ENCODE measurements at regions not wholly inside any gene's neighbourhood (a gene's known extent, or its start where the extent isn't known, plus 50 kb on each side); places are given as distances from the start of the nearest gene placed in this dataset.

GRCh38 chr1:192940658-192941057 lies 118.5 kb downstream of the UCHL5 start:
- Histone ChIP-seq H3K4me1 (replicated peaks in 1 of 2; ENCODE audit: control insufficient read depth in 2 of 2, insufficient read depth in 2 of 2, low read length in 2 of 2) (no peaks in the 10 kb centered on the region), H3K9me1 (ENCODE audit: control insufficient read depth, insufficient read depth, low read length) (no peaks in the 10 kb centered on the region), H3K4me3 (no peak overlapping the region), H2AFZ (ENCODE audit: low read depth, low read length) (no peak overlapping the region), H3K4me2 (ENCODE audit: insufficient read depth, low read length) (no peak overlapping the region), H3K36me3 (ENCODE audit: control insufficient read depth, insufficient read depth, low read length) (no peaks in the 10 kb centered on the region), H3K9ac (ENCODE audit: insufficient read depth in 1 of 2, low read depth in 2 of 2, low read length in 2 of 2) (no peak overlapping the region), H3K27me3 (ENCODE audit: control insufficient read depth in 2 of 2, insufficient read depth in 2 of 2, low read length in 2 of 2) (no peaks in the 10 kb centered on the region), H3K9me3 (replicated peaks; ENCODE audit: control insufficient read depth, insufficient read depth, low read depth, low read length) (no peaks in the 10 kb centered on the region), H4K20me1 (replicated peaks; ENCODE audit: control insufficient read depth, insufficient read depth, low read length) (no peaks in the 10 kb centered on the region), H3K79me2 (ENCODE audit: control insufficient read depth, insufficient read depth, low read length) (no peaks in the 10 kb centered on the region), H3K27ac (ENCODE audit: extremely low read depth, low read depth, low read length) (no peak overlapping the region)
- intact Hi-C loops (cut with micrococcal nuclease) (no loop called here), in situ Hi-C loops (cut with MboI) (no loop called here)
- no peak for ATAC-seq
- POLR2A ChIA-PET: no interaction called here
- no peak for FAIRE-seq
- DNase-seq (ENCODE audit: extremely low read depth in 1 of 4, low spot score in 3 of 4): no peak
- no TSS peak for BruUV-seq (replicated peaks)
- CTCF ChIA-PET (ENCODE audit: low intra/inter-chr PET ratio): no interaction called here
- TF ChIP-seq ZNF347 (CRISPR knock-in tag; IDR thresholded peaks at IDR 0.05; ENCODE audit: low read depth): no peak
- no peak for TF ChIP-seq KLF6 (CRISPR knock-in tag; IDR thresholded peaks at IDR 0.05; ENCODE audit: borderline replicate concordance)
- no peak for TF ChIP-seq ZNF707 (CRISPR knock-in tag; conservative IDR thresholded peaks at IDR 0.05)
- TF ChIP-seq SMAD2 (IDR thresholded peaks at IDR 0.05; ENCODE audit: low read depth, low read length): no peak
- no peak for TF ChIP-seq HNRNPUL1 (IDR thresholded peaks at IDR 0.05; ENCODE audit: low read length)
- TF ChIP-seq USF2 (CRISPR knock-in tag; IDR thresholded peaks at IDR 0.05): no peak
- TF ChIP-seq XRCC3 (IDR thresholded peaks at IDR 0.05): no peak
- no peak for TF ChIP-seq POLR2A (conservative IDR thresholded peaks at IDR 0.05)
- TF ChIP-seq ZNF436 (CRISPR knock-in tag; IDR thresholded peaks at IDR 0.05): no peak
- no peak for TF ChIP-seq ARHGAP35 (IDR thresholded peaks at IDR 0.05; ENCODE audit: partially characterized antibody)
- no peak for TF ChIP-seq MLX (CRISPR knock-in tag; conservative IDR thresholded peaks at IDR 0.05)
- no peak for TF ChIP-seq PTBP1 (IDR thresholded peaks at IDR 0.05; ENCODE audit: low read depth, low read length)
- no peak for TF ChIP-seq MBD2 (IDR thresholded peaks at IDR 0.05; ENCODE audit: borderline replicate concordance, low read depth)
- TF ChIP-seq MEF2D (tag; conservative IDR thresholded peaks at IDR 0.05; ENCODE audit: low read depth): no peak
- no peak for TF ChIP-seq LCOR (CRISPR knock-in tag; IDR thresholded peaks at IDR 0.05)
- no peak for TF ChIP-seq ZNF184 (CRISPR knock-in tag; IDR thresholded peaks at IDR 0.05)
- no peak for TF ChIP-seq AFF4 (CRISPR knock-in tag; IDR thresholded peaks at IDR 0.05)
- TF ChIP-seq NR2C1 (IDR thresholded peaks at IDR 0.05): no peak
- TF ChIP-seq NR2C1 (tag; IDR thresholded peaks at IDR 0.05): no peak
- no peak for TF ChIP-seq HDAC6 (IDR thresholded peaks at IDR 0.05; ENCODE audit: low read depth, low read length)
- TF ChIP-seq ZFP30 (CRISPR knock-in tag; IDR thresholded peaks at IDR 0.05; ENCODE audit: borderline replicate concordance): no peak

Measured in K562 (cell line).